GM13977 (cell line): ENCODE measurements at regions not wholly inside any gene's neighbourhood (a gene's known extent, or its start where the extent isn't known, plus 50 kb on each side); places are given as distances from the start of the nearest gene placed in this dataset.

Experiments used
- DNase-seq: peaks from one replicate; pipeline ENCODE4 v3.0.0; 2012; ENCODE audit warnings: low spot score
- in situ Hi-C: fragments of 300-500 bp; cut with MboI; formaldehyde crosslinking; loops from one replicate; pipeline ENCODE4 v1.12.0; 2022; ENCODE audit warnings: low sequenced_read_pairs, low pct_unique_long_range_greater_than_20kb, mixed read lengths, inconsistent platforms; ENCODE audit not compliant: unreplicated experiment
- TF ChIP-seq, protein P1 (sequence below): IDR thresholded peaks from 2 replicates; pipeline ENCODE4 v1.5.1; 2012; ENCODE audit warnings: mild to moderate bottlenecking, control low read depth; ENCODE audit not compliant: insufficient read depth; ENCODE audit errors: extremely low read depth, missing control alignments

DNA sequence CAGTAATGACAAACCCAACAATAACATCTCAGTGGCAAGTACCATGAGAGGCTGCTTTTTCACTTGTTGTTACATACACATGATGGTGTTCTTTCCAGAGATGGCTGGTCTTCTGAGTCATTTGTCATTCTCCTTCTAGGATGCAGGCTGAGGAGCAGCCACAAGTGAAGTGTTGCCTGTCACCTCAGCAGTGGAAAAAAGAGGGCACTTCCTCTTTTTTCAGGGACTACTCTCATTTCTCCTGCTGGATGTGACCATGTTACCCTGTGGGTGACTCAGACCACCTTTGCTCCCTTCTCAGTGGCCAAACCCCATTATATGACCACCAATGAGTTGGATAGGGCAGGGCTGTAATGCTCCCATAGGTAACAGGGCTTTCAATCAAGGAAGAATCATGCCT is 587.0 kb upstream of the ADAMTS16 start:
- no peak for DNase-seq
- in situ Hi-C loops = no loop called here
- TF ChIP-seq, protein P1, sequence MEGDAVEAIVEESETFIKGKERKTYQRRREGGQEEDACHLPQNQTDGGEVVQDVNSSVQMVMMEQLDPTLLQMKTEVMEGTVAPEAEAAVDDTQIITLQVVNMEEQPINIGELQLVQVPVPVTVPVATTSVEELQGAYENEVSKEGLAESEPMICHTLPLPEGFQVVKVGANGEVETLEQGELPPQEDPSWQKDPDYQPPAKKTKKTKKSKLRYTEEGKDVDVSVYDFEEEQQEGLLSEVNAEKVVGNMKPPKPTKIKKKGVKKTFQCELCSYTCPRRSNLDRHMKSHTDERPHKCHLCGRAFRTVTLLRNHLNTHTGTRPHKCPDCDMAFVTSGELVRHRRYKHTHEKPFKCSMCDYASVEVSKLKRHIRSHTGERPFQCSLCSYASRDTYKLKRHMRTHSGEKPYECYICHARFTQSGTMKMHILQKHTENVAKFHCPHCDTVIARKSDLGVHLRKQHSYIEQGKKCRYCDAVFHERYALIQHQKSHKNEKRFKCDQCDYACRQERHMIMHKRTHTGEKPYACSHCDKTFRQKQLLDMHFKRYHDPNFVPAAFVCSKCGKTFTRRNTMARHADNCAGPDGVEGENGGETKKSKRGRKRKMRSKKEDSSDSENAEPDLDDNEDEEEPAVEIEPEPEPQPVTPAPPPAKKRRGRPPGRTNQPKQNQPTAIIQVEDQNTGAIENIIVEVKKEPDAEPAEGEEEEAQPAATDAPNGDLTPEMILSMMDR = no peak

DNA sequence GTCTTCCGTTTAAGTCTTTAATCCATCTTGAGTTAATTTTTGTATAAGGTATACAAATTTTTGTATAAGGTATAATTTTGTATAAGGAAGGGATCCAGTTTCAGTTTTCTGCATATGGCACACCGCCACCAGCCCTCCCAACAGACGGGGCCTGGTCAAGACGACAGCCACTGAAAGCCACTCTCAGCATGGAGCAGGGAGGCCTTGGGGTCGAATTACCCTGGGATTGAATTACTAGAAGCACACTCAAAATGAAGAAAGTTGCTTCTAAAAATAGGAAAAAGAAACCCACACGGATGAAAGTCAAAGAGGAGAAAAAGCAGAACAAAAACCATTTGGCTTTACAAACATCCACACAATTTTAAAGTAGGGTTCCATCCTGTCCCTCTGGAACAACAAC is 586.2 kb upstream of the ADAMTS16 start:
- in situ Hi-C loops = no loop called here
- TF ChIP-seq, protein P1 = no peak
- DNase-seq = no peak

DNA sequence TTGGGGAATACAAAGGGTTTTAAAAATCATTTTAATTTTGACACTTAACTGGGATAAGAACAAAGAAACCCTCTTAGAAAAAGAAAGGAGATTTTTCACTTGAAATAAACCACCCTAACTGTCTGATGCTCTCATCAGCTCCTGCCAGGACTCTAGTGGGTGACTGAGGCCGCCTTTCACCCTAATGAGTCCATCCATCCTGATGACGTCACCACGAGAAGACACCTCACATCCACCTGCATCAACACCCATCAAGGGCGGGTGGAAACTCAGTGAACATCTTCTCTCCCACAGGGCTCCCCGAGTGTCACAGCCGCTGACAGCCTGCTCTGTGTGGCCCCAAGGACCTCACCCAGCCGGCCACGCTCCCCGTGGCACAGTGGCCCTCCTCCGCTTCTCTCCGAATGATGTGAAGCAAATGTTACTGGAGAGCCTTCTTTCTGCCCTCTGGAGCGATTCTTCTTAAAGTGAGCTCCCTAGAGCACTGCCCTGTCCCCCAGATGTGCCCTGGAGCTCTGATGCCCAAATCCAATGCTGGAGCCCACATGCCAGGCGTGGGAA is 584.3 kb upstream of the ADAMTS16 start:
- no peak for DNase-seq
- TF ChIP-seq, protein P1 = no peak
- in situ Hi-C loops = no loop called here

DNA sequence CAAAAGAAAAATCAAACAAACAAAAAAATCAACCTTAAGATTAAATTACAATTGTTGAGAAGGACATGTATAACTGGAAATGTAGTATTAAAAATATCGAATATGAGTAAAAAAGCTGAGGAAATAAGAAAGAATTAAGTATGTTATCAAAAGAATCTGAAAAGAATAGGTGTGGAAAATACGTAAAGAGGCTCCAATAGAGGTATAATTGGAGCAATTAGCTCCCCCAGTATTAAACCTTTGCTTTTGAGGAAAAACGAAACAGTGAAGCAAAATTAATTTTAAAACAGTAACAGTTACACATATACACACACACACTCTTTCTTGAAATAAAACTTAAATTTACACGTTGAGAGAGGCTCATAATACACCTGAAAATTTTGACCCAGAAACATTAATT is 578.7 kb upstream of the ADAMTS16 start:
- DNase-seq = no peak
- in situ Hi-C loops = no loop called here
- TF ChIP-seq, protein P1 = no peak

DNA sequence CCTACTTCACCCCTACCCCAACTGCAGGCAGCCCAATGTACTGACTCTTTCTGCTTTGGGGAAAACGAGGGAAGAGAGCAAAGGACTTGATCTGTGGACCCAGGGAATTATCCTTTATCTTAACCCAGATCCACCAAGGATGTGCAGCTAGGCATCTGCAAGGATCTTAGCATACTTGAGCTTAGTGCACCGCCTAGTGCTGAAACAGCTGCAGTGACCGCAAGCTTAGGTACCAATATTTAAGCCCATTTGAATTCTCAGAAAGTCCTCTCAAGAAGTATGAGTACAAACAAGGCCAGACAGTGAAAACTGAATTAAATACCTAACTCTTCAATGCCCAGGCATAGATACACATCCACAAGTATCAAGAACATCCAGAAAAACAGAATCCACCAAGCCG is 576.7 kb upstream of the ADAMTS16 start:
- TF ChIP-seq, protein P1 = no peak
- no peak for DNase-seq
- in situ Hi-C loops = no loop called here

DNA sequence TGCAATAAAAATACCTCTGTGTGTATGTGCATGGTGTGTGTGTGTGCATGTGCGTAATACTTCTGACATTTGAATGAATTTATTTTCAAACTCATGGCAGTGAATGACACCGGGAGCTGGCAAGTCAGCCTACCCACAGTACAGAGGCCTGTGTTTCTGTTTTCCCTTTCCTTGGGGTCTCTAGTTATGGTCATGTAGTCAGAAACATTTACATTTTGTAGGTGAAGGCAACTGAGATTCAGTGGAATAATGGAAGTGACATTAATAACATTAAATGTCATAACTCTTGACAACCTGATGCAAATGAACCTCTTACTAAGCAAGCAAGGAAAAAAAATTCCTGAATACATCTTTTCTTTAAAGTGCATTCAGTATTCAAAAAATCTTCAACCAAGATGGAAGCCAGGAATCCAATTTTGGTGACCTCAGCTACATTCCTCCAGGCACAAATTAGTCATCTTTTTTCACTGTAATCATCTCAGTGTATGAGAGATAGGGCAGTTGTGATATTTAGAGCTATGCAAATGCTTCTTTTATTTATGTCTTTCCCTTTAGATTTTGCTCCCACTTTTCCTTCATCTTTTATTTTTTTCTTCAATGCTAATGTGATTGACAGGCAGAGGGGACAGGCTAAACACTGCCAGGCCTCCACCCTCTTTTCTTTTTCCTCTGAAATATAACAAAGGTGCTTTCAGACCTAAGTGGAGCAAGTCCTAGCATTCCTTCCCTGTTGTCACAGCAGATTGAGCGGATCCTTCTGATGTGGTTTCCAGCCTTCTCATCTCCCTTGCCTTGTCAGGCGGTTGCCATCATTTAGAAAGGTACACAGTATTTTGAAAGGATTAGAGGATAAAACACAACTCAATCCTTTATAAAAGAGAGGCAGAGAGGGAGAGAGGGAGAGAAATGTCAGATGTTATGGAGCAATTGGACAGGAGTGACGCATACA is 569.8 kb upstream of the ADAMTS16 start:
- in situ Hi-C loops = no loop called here
- TF ChIP-seq, protein P1 = no peak
- DNase-seq = no peak
